IPS-20b (cell line): ENCODE measurements at regions not wholly inside any gene's neighbourhood (a gene's known extent, or its start where the extent isn't known, plus 50 kb on each side); places are given as distances from the start of the nearest gene placed in this dataset.
"Not testable (repeated sequence)": the region's sequence is repeated elsewhere in the genome, so short reads cannot be mapped to it uniquely, and the experiment has no call there.

Experiments
- H3K27ac ChIP-seq: one replicate; pipeline ENCODE4 v1.5.1; 2013; ENCODE audit warnings: low read length
- H3K27me3 ChIP-seq: 2 replicates; pipeline ENCODE4 v1.6.1; 2013; ENCODE audit warnings: mild to moderate bottlenecking, low read length, inconsistent platforms; ENCODE audit not compliant: insufficient read depth
- H3K36me3 ChIP-seq: 2 replicates; pipeline ENCODE4 v1.6.1; 2013; ENCODE audit warnings: low read depth, mild to moderate bottlenecking, inconsistent platforms, low read length, moderate library complexity; ENCODE audit not compliant: insufficient read depth
- H3K4me1 ChIP-seq: 2 replicates; pipeline ENCODE4 v1.6.1; 2013; ENCODE audit warnings: mild to moderate bottlenecking, control low read depth, inconsistent platforms, low read length, moderate library complexity; ENCODE audit not compliant: insufficient read depth
- H3K4me3 ChIP-seq: 2 replicates; pipeline ENCODE4 v1.5.1; 2013; ENCODE audit warnings: mild to moderate bottlenecking, low read length, inconsistent platforms
- H3K9ac ChIP-seq: 2 replicates; pipeline ENCODE4 v1.6.1; 2013; ENCODE audit warnings: low read depth, mild to moderate bottlenecking, inconsistent platforms, low read length, moderate library complexity
- H3K9me3 ChIP-seq: 2 replicates; pipeline ENCODE4 v1.6.1; 2013; ENCODE audit warnings: mild to moderate bottlenecking, low read depth, low read length, inconsistent platforms; ENCODE audit not compliant: insufficient read depth

- Histone ChIP-seq H3K27me3 (peaks cover 7% of the 10 kb centered on the region; the same call in 1 of the 2 replicates), H3K27ac (no peak overlapping the region), H3K9ac (no peak overlapping the region), H3K4me3 (no peak overlapping the region), H3K36me3 (no peaks in the 10 kb centered on the region), H3K4me1 (peaks cover 6% of the 10 kb centered on the region), H3K9me3 (no peaks in the 10 kb centered on the region)
Observed at GRCh38 chr11:31953803-31954327, 137.0 kb upstream of the RCN1 start.

- not testable (repeated sequence) for H3K4me1 ChIP-seq, H3K27ac ChIP-seq, H3K4me3 ChIP-seq, H3K9ac ChIP-seq, H3K36me3 ChIP-seq, H3K27me3 ChIP-seq, H3K9me3 ChIP-seq
Observed at GRCh38 chr11:31949733-31950200, 138.6 kb upstream of the PAX6 start.

- H3K27me3 ChIP-seq: no peaks in the 10 kb centered on the region
- no peak overlapping the region for H3K27ac ChIP-seq
- H3K36me3 ChIP-seq: no peaks in the 10 kb centered on the region
- H3K4me3 ChIP-seq: no peak overlapping the region
- no peaks in the 10 kb centered on the region for H3K9me3 ChIP-seq
- H3K4me1 ChIP-seq: no peaks in the 10 kb centered on the region; the same call in 1 of the 2 replicates
- H3K9ac ChIP-seq: no peak overlapping the region
Observed at GRCh38 chr11:31947051-31947450, 135.9 kb upstream of the PAX6 start.

- Histone ChIP-seq H3K9ac (no peak overlapping the region), H3K27me3 (no peaks in the 10 kb centered on the region), H3K9me3 (no peaks in the 10 kb centered on the region), H3K4me3 (no peak overlapping the region), H3K4me1 (no peaks in the 10 kb centered on the region), H3K27ac (no peak overlapping the region), H3K36me3 (no peaks in the 10 kb centered on the region)
Observed at GRCh38 chr11:31943056-31943780, 132.1 kb upstream of the PAX6 start.

GRCh38 chr11:31940371-31941037 is 129.4 kb upstream of the PAX6 start:
- no peak overlapping the region for H3K27ac ChIP-seq
- no peak overlapping the region for H3K9ac ChIP-seq
- no peaks in the 10 kb centered on the region for H3K9me3 ChIP-seq
- no peaks in the 10 kb centered on the region for H3K27me3 ChIP-seq
- no peak overlapping the region for H3K4me3 ChIP-seq
- H3K4me1 ChIP-seq: no peaks in the 10 kb centered on the region
- H3K36me3 ChIP-seq: no peaks in the 10 kb centered on the region

- Histone ChIP-seq H3K4me1 (no peaks in the 10 kb centered on the region), H3K9ac (no peak overlapping the region), H3K36me3 (no peaks in the 10 kb centered on the region), H3K9me3 (no peaks in the 10 kb centered on the region), H3K27ac (no peak overlapping the region), H3K27me3 (no peaks in the 10 kb centered on the region), H3K4me3 (no peak overlapping the region)
Observed at GRCh38 chr11:31939004-31939403, 127.9 kb upstream of the PAX6 start.

GRCh38 chr11:31936312-31936711 is 125.2 kb upstream of the PAX6 start:
- no peaks in the 10 kb centered on the region for H3K4me1 ChIP-seq
- no peak overlapping the region for H3K4me3 ChIP-seq
- no peaks in the 10 kb centered on the region for H3K9me3 ChIP-seq
- H3K27ac ChIP-seq: no peak overlapping the region
- no peaks in the 10 kb centered on the region for H3K36me3 ChIP-seq
- no peak overlapping the region for H3K9ac ChIP-seq
- H3K27me3 ChIP-seq: no peaks in the 10 kb centered on the region

GRCh38 chr11:31932879-31933278 is 121.8 kb upstream of the PAX6 start:
- H3K27ac ChIP-seq: no peak overlapping the region
- no peak overlapping the region for H3K4me3 ChIP-seq
- no peak overlapping the region for H3K9ac ChIP-seq
- no peaks in the 10 kb centered on the region for H3K9me3 ChIP-seq
- H3K36me3 ChIP-seq: no peaks in the 10 kb centered on the region
- no peaks in the 10 kb centered on the region for H3K27me3 ChIP-seq
- no peaks in the 10 kb centered on the region for H3K4me1 ChIP-seq

GRCh38 chr11:31927982-31928381 is 116.9 kb upstream of the PAX6 start:
- no peak overlapping the region for H3K27ac ChIP-seq
- no peaks in the 10 kb centered on the region for H3K9me3 ChIP-seq
- H3K4me3 ChIP-seq: no peak overlapping the region
- no peaks in the 10 kb centered on the region for H3K27me3 ChIP-seq
- H3K4me1 ChIP-seq: no peaks in the 10 kb centered on the region
- H3K36me3 ChIP-seq: no peaks in the 10 kb centered on the region
- no peak overlapping the region for H3K9ac ChIP-seq

GRCh38 chr11:31926816-31927528 is 115.8 kb upstream of the PAX6 start:
- no peaks in the 10 kb centered on the region for H3K36me3 ChIP-seq
- no peaks in the 10 kb centered on the region for H3K27me3 ChIP-seq
- H3K4me1 ChIP-seq: no peaks in the 10 kb centered on the region
- no peaks in the 10 kb centered on the region for H3K9me3 ChIP-seq
- H3K9ac ChIP-seq: no peak overlapping the region
- H3K4me3 ChIP-seq: no peak overlapping the region
- no peak overlapping the region for H3K27ac ChIP-seq

- H3K27ac ChIP-seq: no peak overlapping the region
- H3K36me3 ChIP-seq: no peaks in the 10 kb centered on the region
- H3K4me1 ChIP-seq: no peaks in the 10 kb centered on the region
- no peaks in the 10 kb centered on the region for H3K27me3 ChIP-seq
- no peak overlapping the region for H3K9ac ChIP-seq
- no peaks in the 10 kb centered on the region for H3K9me3 ChIP-seq
- no peak overlapping the region for H3K4me3 ChIP-seq
Observed at GRCh38 chr11:31926106-31926505, 115.0 kb upstream of the PAX6 start.
